ENCODE measurements at regions not wholly inside any gene's neighbourhood (a gene's known extent, or its start where the extent isn't known, plus 50 kb on each side); places are given as distances from the start of the nearest gene placed in this dataset.
A peak's percentile ranks its signal among the peaks of the same experiment; 100 is the strongest.
"Not testable (repeated sequence)": the region's sequence is repeated elsewhere in the genome, so short reads cannot be mapped to it uniquely, and the experiment has no call there.

DNA sequence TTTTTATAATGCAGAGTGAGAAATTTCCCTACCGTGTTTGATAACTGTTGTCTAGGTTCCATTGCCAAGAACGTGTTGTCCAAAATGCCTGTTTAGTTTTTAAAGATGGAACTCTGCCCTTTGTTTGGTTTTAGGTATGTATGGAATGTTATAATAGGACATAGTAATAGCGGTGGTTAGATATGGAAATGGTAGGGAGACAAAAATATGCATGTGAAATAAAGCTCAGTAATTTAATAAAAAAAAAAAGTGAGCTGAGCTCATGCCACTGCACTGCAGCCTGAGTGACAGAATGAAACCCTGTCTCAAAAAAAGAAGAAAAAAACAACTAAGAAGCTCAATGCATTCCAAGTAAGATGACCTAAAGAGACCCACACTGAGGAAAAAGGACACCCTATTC lies 72.9 kb downstream of the ZNF783 start:
- Mint-ChIP-seq H3K27ac (no peak overlapping the region), H3K4me3 (no peak overlapping the region), H3K4me1 (no peaks in the 10 kb centered on the region), H3K36me3 (no peaks in the 10 kb centered on the region), H3K9me3 (peaks cover 4 to 10% of the 10 kb centered on the region in 2 donors), H3K27me3 (peaks cover 12 to 19% of the 10 kb centered on the region in 2 donors)
- DNase-seq (no peak), ATAC-seq (replicated peaks) (no peak)

DNA sequence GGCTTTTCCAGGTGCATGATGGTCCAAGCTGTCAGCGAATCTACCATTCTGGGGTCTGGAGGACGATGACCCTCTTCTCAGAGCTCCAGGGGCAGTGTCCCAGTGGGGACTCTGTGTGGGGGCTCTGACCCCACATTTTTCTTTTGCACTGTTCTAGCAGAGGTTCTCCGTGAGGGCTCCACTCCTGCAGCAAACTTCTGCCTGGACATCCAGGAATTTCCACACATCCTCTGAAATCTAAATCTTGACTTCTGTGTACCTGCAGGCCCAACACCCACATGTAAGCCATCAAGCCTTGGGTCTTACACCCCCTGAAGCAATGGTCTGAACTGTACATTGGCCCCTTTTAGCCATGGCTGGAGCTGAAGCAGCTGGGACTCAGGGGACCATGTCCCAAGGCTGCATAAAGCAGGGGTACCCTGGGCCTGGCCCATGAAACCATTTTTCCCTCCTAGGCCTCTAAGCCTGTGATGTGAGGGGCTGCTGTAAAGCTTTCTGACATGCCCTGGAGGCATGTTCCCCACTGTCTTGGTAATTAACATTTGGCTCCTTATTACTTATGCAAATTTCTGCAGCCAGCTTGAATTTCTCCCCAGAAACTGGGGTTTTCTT lies 86.9 kb downstream of the ZNF783 start:
- peaks cover 22 to 24% of the 10 kb centered on the region in 2 donors for H3K9me3 Mint-ChIP-seq
- no peaks in the 10 kb centered on the region for H3K36me3 Mint-ChIP-seq
- no peak for DNase-seq
- no peak overlapping the region for H3K27ac Mint-ChIP-seq
- no peak for ATAC-seq (replicated peaks)
- no peak overlapping the region for H3K4me3 Mint-ChIP-seq
- H3K4me1 Mint-ChIP-seq: no peaks in the 10 kb centered on the region
- peaks cover 15 to 17% of the 10 kb centered on the region in 2 donors for H3K27me3 Mint-ChIP-seq

- peaks cover 0 to 2% of the 10 kb centered on the region in 2 donors for H3K4me1 Mint-ChIP-seq
- peaks cover 0 to 19% of the 10 kb centered on the region in 2 donors for H3K27me3 Mint-ChIP-seq
- H3K36me3 Mint-ChIP-seq: no peaks in the 10 kb centered on the region
- H3K27ac Mint-ChIP-seq: no peak overlapping the region
- ATAC-seq (replicated peaks) (no peak), DNase-seq (no peak)
- H3K9me3 Mint-ChIP-seq: peaks cover 7 to 8% of the 10 kb centered on the region in 2 donors
- H3K4me3 Mint-ChIP-seq: no peak overlapping the region
Measured at GRCh38 chr7:149353739-149354504, 91.9 kb downstream of the ZNF783 start.

- H3K9me3 Mint-ChIP-seq; H3K27ac Mint-ChIP-seq; ATAC-seq (replicated peaks); DNase-seq; H3K4me3 Mint-ChIP-seq; H3K4me1 Mint-ChIP-seq; H3K36me3 Mint-ChIP-seq: not testable (repeated sequence)
- H3K27me3 Mint-ChIP-seq: peaks cover 9 to 19% of the 10 kb centered on the region in 2 donors
Measured at GRCh38 chr7:149355035-149355389, 93.0 kb downstream of the ZNF783 start.

DNA sequence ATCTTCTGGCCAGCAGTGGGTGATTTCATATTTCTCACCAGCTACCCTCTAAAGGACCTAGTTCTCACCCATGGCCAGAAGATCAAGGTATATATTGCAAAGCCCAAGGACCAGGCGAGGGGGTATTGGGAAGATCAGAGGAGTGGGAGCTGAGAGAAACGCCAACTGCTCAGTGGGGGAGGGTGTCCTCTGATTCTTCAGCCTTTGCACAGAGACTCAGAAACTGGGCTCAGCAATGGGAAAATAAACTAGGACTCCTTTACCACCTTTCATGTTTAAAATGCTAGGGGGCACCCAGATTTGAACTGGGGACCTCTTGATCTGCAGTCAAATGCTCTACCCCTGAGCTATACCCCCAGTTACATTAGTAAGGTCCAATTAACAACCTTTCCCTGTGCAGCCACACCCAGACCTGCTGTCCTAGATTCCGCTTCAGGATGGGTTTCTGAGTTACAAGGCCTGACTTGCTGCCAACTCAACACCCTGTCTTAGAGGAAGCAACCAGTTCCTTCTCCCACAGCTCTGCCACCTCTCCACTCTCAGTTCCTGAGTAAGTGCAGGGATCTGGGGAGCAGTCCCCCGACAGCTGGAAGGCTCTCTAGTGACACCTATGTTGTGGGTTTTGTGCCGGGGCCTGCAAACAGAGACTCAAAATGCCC lies 93.5 kb downstream of the ZNF783 start:
- Mint-ChIP-seq H3K27me3 (peaks cover 14 to 19% of the 10 kb centered on the region in 2 donors), H3K9me3 (peaks cover 5 to 9% of the 10 kb centered on the region in 2 donors), H3K4me3 (no peak overlapping the region), H3K27ac (no peak overlapping the region), H3K36me3 (no peaks in the 10 kb centered on the region), H3K4me1 (peaks cover 0 to 2% of the 10 kb centered on the region in 2 donors)
- DNase-seq: no peak
- peak in 1 of 2 donors; percentile 50 for ATAC-seq (replicated peaks)

GRCh38 chr7:149362696-149363095 lies 98.2 kb downstream of the ZNF777 start:
- no peak overlapping the region for H3K27ac Mint-ChIP-seq
- H3K36me3 Mint-ChIP-seq: no peaks in the 10 kb centered on the region
- H3K9me3 Mint-ChIP-seq: peaks cover 23 to 24% of the 10 kb centered on the region in 2 donors
- ATAC-seq (replicated peaks) (no peak), DNase-seq (no peak)
- no peak overlapping the region for H3K4me3 Mint-ChIP-seq
- peaks cover 17 to 24% of the 10 kb centered on the region in 2 donors for H3K27me3 Mint-ChIP-seq
- no peaks in the 10 kb centered on the region for H3K4me1 Mint-ChIP-seq

DNA sequence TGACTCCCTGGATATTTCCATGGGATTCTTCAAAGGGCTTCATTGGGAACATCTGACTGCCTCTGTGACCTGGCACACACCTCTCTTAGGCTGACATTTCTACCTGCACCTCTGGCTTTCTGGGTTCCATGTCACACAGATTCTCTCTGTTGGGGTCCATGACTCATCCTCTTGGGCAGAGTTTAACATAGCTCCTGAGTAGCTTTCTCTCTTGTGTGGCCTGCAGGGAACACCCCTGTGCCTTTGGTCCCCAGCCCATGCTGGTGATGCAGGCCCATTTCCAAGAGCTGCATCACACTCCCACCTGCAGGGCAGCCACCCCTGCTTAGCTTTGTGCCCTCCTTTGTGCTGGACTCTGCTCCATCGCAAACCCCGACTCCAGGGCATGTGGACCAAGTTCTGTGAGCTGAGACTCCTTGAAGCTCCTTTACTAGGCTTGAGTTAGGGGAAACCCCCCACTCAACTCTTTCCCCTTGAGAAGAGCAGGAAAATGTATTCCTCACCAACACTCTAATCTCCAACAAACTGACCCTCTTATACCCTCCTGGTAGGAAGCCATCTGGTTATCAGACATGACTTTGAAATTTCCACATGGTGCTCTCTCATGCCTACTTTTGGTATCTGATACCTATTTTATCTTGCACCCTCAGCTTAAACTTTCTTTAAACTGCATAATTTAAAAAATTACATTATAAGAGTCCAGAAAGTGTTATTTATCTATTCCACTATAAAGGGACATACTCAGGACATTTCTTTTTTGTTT lies 93.3 kb downstream of the ZNF777 start:
- Mint-ChIP-seq H3K4me3 (no peak overlapping the region), H3K27me3 (peaks cover 16 to 26% of the 10 kb centered on the region in 2 donors), H3K4me1 (no peaks in the 10 kb centered on the region), H3K36me3 (peaks cover 0 to 6% of the 10 kb centered on the region in 2 donors), H3K9me3 (peaks cover 22 to 23% of the 10 kb centered on the region in 2 donors), H3K27ac (no peak overlapping the region)
- no peak for DNase-seq
- ATAC-seq (replicated peaks): no peak

GRCh38 chr7:149369497-149369896 lies 91.4 kb downstream of the ZNF777 start:
- Mint-ChIP-seq H3K36me3 (peaks cover 3 to 13% of the 10 kb centered on the region in 2 donors), H3K27ac (no peak overlapping the region), H3K4me3 (no peak overlapping the region), H3K27me3 (peaks cover 5 to 22% of the 10 kb centered on the region in 2 donors), H3K4me1 (no peaks in the 10 kb centered on the region), H3K9me3 (peaks cover 23 to 24% of the 10 kb centered on the region in 2 donors)
- DNase-seq: no peak
- ATAC-seq (replicated peaks): no peak

DNA sequence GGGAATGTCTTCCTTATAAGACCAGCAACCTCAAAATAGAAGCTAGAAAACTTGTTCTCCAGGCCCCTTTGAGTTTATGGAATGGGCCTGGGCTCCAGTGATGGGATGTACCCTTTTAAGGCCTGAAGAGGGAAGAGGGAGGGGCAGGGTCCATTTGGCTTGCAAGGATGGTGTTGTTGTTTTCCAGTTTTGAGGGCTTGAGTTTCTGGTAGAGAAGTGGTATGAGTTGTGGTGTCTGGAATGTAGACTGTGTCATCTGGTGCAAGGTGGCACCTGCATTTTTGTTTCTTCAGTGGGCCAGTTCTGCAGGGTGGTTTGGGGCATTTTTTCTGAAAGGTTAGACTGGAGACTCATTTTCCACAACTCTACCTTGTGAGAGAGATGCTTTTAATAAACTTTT lies 90.1 kb downstream of the ZNF777 start:
- DNase-seq (no peak), ATAC-seq (replicated peaks) (no peak)
- H3K36me3 Mint-ChIP-seq: peaks cover 3 to 13% of the 10 kb centered on the region in 2 donors
- no peak overlapping the region for H3K27ac Mint-ChIP-seq
- peaks cover 4 to 20% of the 10 kb centered on the region in 2 donors for H3K27me3 Mint-ChIP-seq
- H3K9me3 Mint-ChIP-seq: peaks cover 16 to 19% of the 10 kb centered on the region in 2 donors
- no peaks in the 10 kb centered on the region for H3K4me1 Mint-ChIP-seq
- no peak overlapping the region for H3K4me3 Mint-ChIP-seq

- no peak overlapping the region for H3K4me3 Mint-ChIP-seq
- H3K27ac Mint-ChIP-seq: no peak overlapping the region
- H3K4me1 Mint-ChIP-seq: no peaks in the 10 kb centered on the region
- ATAC-seq (replicated peaks): no peak
- H3K36me3 Mint-ChIP-seq: peaks cover 3 to 13% of the 10 kb centered on the region in 2 donors
- peaks cover 17 to 20% of the 10 kb centered on the region in 2 donors for H3K9me3 Mint-ChIP-seq
- H3K27me3 Mint-ChIP-seq: peaks cover 8 to 18% of the 10 kb centered on the region in 2 donors
- no peak for DNase-seq
Measured at GRCh38 chr7:149373089-149373488, 87.8 kb downstream of the ZNF777 start.

- H3K9me3 Mint-ChIP-seq: peaks cover 24 to 25% of the 10 kb centered on the region in 2 donors
- no peak overlapping the region for H3K4me3 Mint-ChIP-seq
- no peak overlapping the region for H3K27ac Mint-ChIP-seq
- peaks cover 3 to 13% of the 10 kb centered on the region in 2 donors for H3K36me3 Mint-ChIP-seq
- no peaks in the 10 kb centered on the region for H3K4me1 Mint-ChIP-seq
- DNase-seq (no peak), ATAC-seq (replicated peaks) (no peak)
- peaks cover 4 to 14% of the 10 kb centered on the region in 2 donors for H3K27me3 Mint-ChIP-seq
Measured at GRCh38 chr7:149375234-149376008, 85.4 kb downstream of the ZNF777 start.

DNA sequence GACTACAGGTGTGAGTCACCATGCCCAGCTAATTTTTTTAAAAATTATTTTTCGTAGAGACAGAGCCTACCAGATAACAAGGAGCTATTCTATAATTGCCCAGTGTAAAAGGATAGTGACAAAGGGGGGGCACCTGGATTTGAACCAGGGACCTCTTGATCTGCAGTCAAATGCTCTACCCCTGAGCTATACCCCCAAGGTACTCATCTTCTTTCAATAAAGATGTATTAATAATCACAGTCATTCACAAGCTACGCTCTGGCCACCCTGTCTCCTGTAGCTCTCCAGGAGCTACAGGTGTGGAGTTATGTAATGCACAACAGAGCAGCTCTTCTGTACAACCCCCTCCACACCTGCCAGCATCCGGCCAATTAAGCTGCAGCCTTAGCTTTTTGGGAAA lies 83.5 kb downstream of the ZNF777 start:
- no peak for DNase-seq

DNA sequence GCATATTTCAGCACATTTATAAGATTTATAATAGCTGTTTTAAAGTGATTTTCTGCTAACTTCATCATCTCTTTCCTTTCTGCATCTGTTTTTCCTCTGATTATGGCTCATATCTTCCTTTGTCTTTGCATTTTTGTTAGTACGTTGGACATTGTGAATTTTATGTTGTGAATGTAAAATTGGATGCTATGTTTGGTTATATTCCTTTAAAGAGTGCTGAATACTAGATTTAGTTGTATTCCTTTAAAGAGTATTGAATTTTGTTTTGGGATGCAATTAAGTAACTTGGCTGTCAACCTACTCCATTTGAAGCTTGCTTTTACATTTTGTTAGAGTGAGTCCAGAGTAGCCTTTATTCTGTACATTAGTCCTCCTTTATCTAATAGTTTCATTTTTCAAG lies 81.2 kb downstream of the ZNF777 start:
- H3K27me3 Mint-ChIP-seq: peaks cover 12 to 23% of the 10 kb centered on the region in 2 donors
- H3K9me3 Mint-ChIP-seq: peaks cover 17 to 19% of the 10 kb centered on the region in 2 donors
- DNase-seq (no peak), ATAC-seq (replicated peaks) (no peak)
- H3K4me1 Mint-ChIP-seq: no peaks in the 10 kb centered on the region
- no peak overlapping the region for H3K4me3 Mint-ChIP-seq
- no peak overlapping the region for H3K27ac Mint-ChIP-seq
- no peaks in the 10 kb centered on the region for H3K36me3 Mint-ChIP-seq

More for the DNA sequence above, 83.5 kb downstream of the ZNF777 start:
- no peak for ATAC-seq (replicated peaks)
- Mint-ChIP-seq H3K4me1 (no peaks in the 10 kb centered on the region), H3K27ac (no peak overlapping the region), H3K4me3 (no peak overlapping the region), H3K36me3 (peaks cover 3 to 9% of the 10 kb centered on the region in 2 donors), H3K9me3 (peaks cover 26 to 29% of the 10 kb centered on the region in 2 donors), H3K27me3 (peaks cover 4 to 5% of the 10 kb centered on the region in 2 donors)
